ENCODE measurements at regions not wholly inside any gene's neighbourhood (a gene's known extent, or its start where the extent isn't known, plus 50 kb on each side); places are given as distances from the start of the nearest gene placed in this dataset.
"Not testable (repeated sequence)": the region's sequence is repeated elsewhere in the genome, so short reads cannot be mapped to it uniquely, and the experiment has no call there.

GRCh38 chr21:35506771-35507170 lies 457.7 kb upstream of the RUNX1 start:
- Histone ChIP-seq H3K27me3 (no peaks in the 10 kb centered on the region), H3K4me1 (peaks cover 29% of the 10 kb centered on the region), H3K9me3 (replicated peaks) (no peaks in the 10 kb centered on the region; the same call in 1 of the 2 replicates), H3K4me3 (no peak overlapping the region), H3K36me3 (no peaks in the 10 kb centered on the region), H3K27ac (no peak overlapping the region)
- DNase-seq: no peak

DNA sequence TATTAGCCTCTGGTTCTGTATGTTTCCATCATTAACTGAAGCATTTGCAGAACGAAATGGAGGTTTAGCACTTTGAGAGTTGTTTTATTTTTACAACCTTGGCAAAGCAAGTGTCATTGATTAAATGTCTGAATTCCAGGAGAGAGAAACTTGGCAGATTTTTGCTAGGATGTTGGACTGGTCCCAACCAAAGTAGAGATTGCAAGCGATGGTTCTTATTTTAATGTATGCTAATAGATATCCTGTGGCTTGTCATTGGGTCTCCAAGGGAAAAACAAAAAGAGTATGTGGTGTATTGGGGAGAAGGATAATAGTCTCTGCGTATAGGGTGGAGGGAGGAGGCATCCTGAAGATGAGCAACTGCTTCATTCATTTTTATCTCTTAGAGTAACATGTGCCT lies 457.2 kb upstream of the RUNX1 start:
- H3K4me1 ChIP-seq: peaks cover 29% of the 10 kb centered on the region
- no peak overlapping the region for H3K4me3 ChIP-seq
- no peak overlapping the region for H3K27ac ChIP-seq
- H3K36me3 ChIP-seq: no peaks in the 10 kb centered on the region
- H3K9me3 ChIP-seq (replicated peaks): no peaks in the 10 kb centered on the region; the same call in 1 of the 2 replicates
- H3K27me3 ChIP-seq: no peaks in the 10 kb centered on the region
- DNase-seq: no peak

DNA sequence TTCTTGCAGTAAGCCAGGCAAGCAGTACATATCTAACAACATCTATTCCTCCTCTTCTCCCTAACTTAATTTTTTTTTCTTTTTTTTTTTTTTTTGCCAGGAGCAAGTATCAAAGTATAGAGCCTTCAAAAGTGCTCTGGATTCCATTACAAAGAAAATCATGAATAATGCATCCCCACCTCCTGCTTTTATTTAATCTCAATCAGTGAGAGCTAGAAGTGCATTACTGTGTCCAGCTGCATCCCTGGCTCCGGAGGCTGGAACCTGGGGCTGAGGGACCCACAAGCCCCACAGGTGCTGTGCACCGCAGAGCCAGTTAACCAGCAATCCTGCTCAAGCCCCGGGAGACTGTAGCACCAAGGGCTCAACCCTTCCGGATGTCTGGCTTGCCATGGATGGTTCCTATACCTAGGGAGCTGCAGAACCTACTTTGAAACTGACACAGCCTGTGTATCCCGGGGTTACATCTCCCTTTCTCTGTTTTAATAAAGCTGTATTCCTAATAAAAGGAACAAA lies 455.9 kb upstream of the RUNX1 start:
- no peak overlapping the region for H3K4me3 ChIP-seq
- H3K9me3 ChIP-seq (replicated peaks): peaks cover 4% of the 10 kb centered on the region; the same call in 1 of the 2 replicates
- H3K36me3 ChIP-seq: no peaks in the 10 kb centered on the region
- no peaks in the 10 kb centered on the region for H3K27me3 ChIP-seq
- DNase-seq: no peak
- peaks cover 29% of the 10 kb centered on the region for H3K4me1 ChIP-seq
- H3K27ac ChIP-seq: no peak overlapping the region

DNA sequence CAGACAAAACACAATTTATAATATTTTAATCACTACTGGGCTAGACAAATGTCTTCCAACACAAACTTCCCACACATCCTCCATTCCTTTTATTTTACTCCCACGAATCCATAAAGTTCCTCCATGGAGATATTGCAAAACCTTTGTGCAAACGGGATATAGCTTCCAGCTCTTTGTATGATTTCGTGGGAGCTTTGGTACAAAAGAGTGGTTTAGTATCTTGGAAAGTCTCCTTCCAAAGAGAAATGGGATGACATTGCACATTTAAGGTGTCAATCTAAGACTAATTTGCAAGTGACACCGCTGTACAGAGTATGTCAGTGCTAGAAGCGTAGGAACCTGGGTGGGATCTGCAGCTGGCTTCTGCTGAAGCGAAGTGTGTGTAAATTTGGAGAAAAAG lies 455.2 kb upstream of the RUNX1 start:
- Histone ChIP-seq H3K27me3 (no peaks in the 10 kb centered on the region), H3K4me1 (peaks cover 29% of the 10 kb centered on the region), H3K4me3 (no peak overlapping the region), H3K27ac (peak overlapping the region; percentile 59), H3K9me3 (replicated peaks) (peaks cover 4% of the 10 kb centered on the region; the same call in 1 of the 2 replicates), H3K36me3 (no peaks in the 10 kb centered on the region)
- no peak for DNase-seq

GRCh38 chr21:35503671-35504070 lies 454.6 kb upstream of the RUNX1 start:
- Histone ChIP-seq H3K27ac (peak overlapping the region; percentile 59), H3K4me3 (0 out of 2 replicates have a peak overlapping the region, but pooled peaks have one; percentile 3), H3K9me3 (replicated peaks) (peaks cover 4% of the 10 kb centered on the region; the same call in 1 of the 2 replicates), H3K27me3 (no peaks in the 10 kb centered on the region), H3K36me3 (no peaks in the 10 kb centered on the region), H3K4me1 (peaks cover 29% of the 10 kb centered on the region)
- peak; percentile 74 to 88 for DNase-seq

DNA sequence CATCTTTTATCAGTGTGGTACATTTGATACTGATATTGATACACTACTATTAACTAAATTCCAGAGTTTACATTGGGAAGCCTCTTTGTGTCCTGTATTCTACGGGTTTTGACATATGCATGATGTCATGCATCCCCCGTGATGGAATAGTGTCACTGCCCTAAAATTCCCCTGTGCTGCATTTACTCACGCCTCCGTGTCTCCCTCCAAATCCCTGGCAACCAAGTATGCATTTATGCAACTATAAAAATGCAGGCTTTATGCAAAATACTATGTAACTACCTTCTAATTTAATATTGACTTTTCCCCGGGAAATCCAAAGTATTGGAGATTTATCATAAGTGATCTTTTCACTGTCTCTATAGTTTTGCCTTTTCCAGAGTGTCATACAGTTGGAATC lies 453.7 kb upstream of the RUNX1 start:
- no peak for DNase-seq
- Histone ChIP-seq H3K36me3 (no peaks in the 10 kb centered on the region), H3K4me1 (peaks cover 28% of the 10 kb centered on the region), H3K27ac (no peak overlapping the region), H3K4me3 (no peak overlapping the region), H3K27me3 (no peaks in the 10 kb centered on the region), H3K9me3 (replicated peaks) (peaks cover 4% of the 10 kb centered on the region; the same call in 1 of the 2 replicates)

DNA sequence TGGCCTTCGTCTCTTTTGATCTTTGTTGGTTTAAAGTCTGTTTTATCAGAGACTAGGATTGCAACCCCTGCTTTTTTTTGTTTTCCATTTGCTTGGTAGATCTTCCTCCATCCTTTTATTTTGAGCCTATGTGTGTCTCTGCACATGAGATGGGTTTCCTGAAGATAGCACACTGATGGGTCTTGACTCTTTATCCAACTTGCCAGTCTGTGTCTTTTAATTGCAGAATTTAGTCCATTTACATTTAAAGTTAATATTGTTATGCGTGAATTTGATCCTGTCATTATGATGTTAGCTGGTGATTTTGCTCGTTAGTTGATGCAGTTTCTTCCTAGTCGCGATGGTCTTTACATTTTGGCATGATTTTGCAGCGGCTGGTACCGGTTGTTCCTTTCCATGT lies 448.4 kb upstream of the RUNX1 start:
- DNase-seq; H3K36me3 ChIP-seq; H3K9me3 ChIP-seq (replicated peaks); H3K27me3 ChIP-seq; H3K4me3 ChIP-seq; H3K27ac ChIP-seq; H3K4me1 ChIP-seq: not testable (repeated sequence)

DNA sequence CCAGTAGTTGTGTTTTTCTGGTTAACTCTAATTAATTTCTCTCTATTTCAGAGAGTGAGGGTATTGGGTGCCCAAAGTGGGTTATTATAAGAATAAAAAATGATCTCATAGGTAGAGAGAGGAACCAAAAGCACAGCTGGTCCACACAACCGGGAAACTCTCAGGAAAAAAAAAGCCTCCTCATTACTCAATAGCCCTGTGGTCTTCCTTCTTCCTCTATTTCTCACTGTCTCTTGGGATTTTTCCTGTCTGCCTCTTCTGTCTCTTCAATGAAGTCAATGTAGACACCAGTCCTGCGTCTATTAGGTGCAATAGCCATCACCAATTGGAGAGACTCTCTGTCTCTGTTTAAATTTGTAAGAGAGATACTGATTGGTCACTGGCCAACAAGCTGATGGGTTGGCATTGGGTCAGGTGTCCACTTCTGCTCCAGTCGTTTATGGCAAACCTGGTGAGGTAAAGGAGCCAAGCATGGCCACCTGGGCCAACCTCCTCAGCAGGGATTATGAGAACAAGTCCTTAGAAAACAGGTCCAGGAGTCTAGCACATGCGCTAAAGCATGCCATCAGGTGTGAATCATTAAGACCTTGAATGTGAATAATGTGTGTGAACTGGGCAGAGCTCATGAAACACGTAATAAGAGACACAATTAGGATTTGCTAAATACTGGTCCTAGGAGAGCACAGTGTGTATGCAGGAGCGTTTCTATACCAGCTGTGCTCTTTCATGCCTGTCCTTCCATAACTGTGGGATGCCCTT lies 443.0 kb upstream of the RUNX1 start:
- Histone ChIP-seq H3K36me3 (no peaks in the 10 kb centered on the region), H3K9me3 (replicated peaks) (peaks cover 4% of the 10 kb centered on the region; the same call in 1 of the 2 replicates), H3K27ac (no peak overlapping the region), H3K4me3 (no peak overlapping the region), H3K4me1 (no peaks in the 10 kb centered on the region), H3K27me3 (no peaks in the 10 kb centered on the region)
- no peak for DNase-seq

GRCh38 chr21:35491114-35491513 lies 442.0 kb upstream of the RUNX1 start:
- peaks cover 4% of the 10 kb centered on the region; the same call in 1 of the 2 replicates for H3K9me3 ChIP-seq (replicated peaks)
- no peaks in the 10 kb centered on the region for H3K27me3 ChIP-seq
- no peaks in the 10 kb centered on the region for H3K36me3 ChIP-seq
- no peaks in the 10 kb centered on the region for H3K4me1 ChIP-seq
- no peak overlapping the region for H3K4me3 ChIP-seq
- no peak overlapping the region for H3K27ac ChIP-seq
- DNase-seq: peak; percentile 21 to 56

DNA sequence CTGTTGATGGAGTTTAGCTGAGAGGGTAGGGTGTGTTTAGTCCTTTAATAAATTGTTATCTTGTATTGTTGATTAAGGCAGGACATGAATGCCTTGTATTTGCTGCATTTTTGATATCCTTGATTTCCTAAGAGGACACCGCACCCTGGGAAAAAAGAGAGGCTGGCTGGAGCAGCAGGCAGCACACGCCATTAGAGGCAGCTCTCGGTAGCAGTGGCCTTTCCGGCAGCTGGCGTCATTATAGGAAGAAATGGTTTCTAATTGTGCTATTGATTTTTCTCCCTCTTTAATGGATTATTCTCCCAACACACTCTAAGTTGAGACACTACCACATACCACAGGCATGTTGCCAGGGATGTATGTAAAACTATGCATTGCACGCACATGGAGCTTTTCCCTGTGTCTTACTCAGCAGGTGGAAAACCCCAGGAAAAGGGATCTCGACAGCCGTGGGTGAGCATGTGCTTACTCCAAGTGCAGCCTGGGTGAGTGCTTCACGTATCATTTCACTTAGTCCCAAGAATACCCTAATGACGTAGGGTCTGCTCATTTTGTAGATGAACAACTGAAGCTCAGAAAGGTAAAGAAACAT lies 440.4 kb upstream of the RUNX1 start:
- Histone ChIP-seq H3K36me3 (no peaks in the 10 kb centered on the region), H3K4me3 (no peak overlapping the region), H3K9me3 (replicated peaks) (peaks cover 4% of the 10 kb centered on the region; the same call in 1 of the 2 replicates), H3K4me1 (peaks cover 9% of the 10 kb centered on the region), H3K27me3 (no peaks in the 10 kb centered on the region), H3K27ac (no peak overlapping the region)
- DNase-seq: no peak

DNA sequence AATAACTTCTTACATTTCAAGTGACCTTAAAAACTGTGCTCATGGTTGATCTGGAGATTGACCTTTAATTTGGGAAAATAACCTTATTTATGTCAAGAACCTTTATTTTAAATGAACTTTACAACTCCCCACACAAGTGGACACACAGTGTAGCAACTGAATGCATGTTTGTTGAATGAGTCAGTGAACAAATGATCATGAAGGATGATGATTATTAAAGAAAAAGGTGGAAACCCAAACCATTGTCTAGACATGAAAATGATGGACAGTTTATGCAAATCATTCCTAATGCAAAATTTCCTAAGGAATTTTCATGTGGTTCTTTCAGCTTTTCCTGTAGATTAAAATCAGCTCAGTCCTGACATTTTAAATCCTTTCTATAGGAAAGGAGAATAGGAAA lies 439.8 kb upstream of the RUNX1 start:
- DNase-seq: no peak
- Histone ChIP-seq H3K27me3 (no peaks in the 10 kb centered on the region), H3K27ac (no peak overlapping the region), H3K9me3 (replicated peaks) (peaks cover 4% of the 10 kb centered on the region; the same call in 1 of the 2 replicates), H3K4me3 (no peak overlapping the region), H3K36me3 (no peaks in the 10 kb centered on the region), H3K4me1 (peaks cover 12% of the 10 kb centered on the region)

GRCh38 chr21:35485364-35485763 lies 436.3 kb upstream of the RUNX1 start:
- Histone ChIP-seq H3K27me3 (no peaks in the 10 kb centered on the region), H3K36me3 (no peaks in the 10 kb centered on the region), H3K27ac (peak overlapping the region; percentile 22), H3K9me3 (replicated peaks) (no peaks in the 10 kb centered on the region), H3K4me3 (no peak overlapping the region), H3K4me1 (peaks cover 12% of the 10 kb centered on the region)
- DNase-seq: no peak

DNA sequence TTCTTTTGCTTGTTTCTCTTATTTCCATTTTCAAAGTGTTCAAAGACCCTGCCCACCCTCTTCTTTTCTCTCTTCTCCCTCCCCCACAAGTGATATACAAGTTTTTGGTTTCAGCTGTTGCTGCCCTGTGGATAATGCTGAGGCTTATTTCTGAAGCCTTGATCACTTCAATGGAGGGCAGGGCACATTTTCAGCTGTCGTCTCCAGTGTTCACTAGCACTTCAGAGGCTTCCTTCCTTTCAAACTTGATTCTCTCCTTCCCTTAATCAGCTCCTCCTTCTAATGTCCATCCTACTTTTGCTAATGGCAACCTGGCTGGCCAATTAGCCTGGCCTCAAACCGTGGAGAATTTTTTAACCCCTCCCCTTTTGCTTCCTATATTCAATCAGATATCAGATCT lies 435.7 kb upstream of the RUNX1 start:
- no peaks in the 10 kb centered on the region for H3K36me3 ChIP-seq
- no peaks in the 10 kb centered on the region for H3K9me3 ChIP-seq (replicated peaks)
- H3K4me3 ChIP-seq: no peak overlapping the region
- peak; percentile 50 to 72 for DNase-seq
- H3K4me1 ChIP-seq: peaks cover 12% of the 10 kb centered on the region
- H3K27me3 ChIP-seq: no peaks in the 10 kb centered on the region
- H3K27ac ChIP-seq: peak overlapping the region; percentile 22

- Histone ChIP-seq H3K4me1 (peaks cover 12% of the 10 kb centered on the region), H3K36me3 (no peaks in the 10 kb centered on the region; the same call in 1 of the 2 replicates), H3K9me3 (replicated peaks) (no peaks in the 10 kb centered on the region), H3K4me3 (no peak overlapping the region), H3K27me3 (no peaks in the 10 kb centered on the region), H3K27ac (no peak overlapping the region)
- no peak for DNase-seq
Measured at GRCh38 chr21:35484032-35484431, 434.9 kb upstream of the RUNX1 start.

DNA sequence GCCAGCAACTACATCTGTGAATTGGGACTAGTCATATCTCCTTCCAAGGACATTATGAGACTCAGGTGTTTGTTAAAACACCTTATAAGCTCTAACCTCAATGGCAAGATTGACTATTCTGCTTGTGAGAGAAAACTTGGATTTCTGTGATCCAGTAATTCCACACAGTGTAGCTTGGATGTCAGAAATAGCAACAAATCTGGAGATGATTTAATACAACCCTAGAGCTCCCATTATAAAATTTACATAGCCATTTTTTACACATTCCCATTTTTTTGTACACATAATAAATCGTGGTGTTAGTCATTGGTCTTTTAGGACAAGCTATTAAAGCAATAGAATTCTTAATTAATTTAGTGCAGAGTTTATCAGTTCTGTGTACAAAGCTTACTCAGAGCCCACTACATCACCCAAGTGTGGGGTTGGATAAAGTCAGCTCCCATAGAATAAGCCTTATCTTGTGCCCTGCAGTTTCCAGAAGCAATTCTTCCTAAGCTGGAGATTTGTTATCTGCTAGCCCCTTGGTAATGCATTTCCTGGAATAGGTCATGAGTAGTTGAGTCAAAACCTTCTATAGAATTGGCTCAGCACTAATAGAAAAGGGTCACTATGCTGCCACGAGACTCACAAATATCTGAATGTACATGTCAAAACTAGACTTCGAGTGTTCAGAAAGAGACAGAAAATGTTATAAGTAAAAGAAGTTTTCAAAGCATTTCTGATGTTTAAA lies 434.0 kb upstream of the RUNX1 start:
- Histone ChIP-seq H3K4me3 (no peak overlapping the region), H3K27me3 (no peaks in the 10 kb centered on the region), H3K36me3 (no peaks in the 10 kb centered on the region; the same call in 1 of the 2 replicates), H3K27ac (no peak overlapping the region), H3K9me3 (replicated peaks) (no peaks in the 10 kb centered on the region), H3K4me1 (peaks cover 12% of the 10 kb centered on the region)
- no peak for DNase-seq

All from SJCRH30 (cell line).